Keratinocyte (primary cell): ENCODE measurements at regions not wholly inside any gene's neighbourhood (a gene's known extent, or its start where the extent isn't known, plus 50 kb on each side); places are given as distances from the start of the nearest gene placed in this dataset.

Experiments used
- DNase-seq: peaks from one replicate; pipeline ENCODE4 v3.0.0-alpha.2; 2011; ENCODE audit warnings: low read depth, missing footprints, low spot score
- FAIRE-seq: peaks from 2 replicates; lab custom pipeline; 2011; peaks lifted over from hg19 to GRCh38; lab: Jason Lieb, UNC
- H2AFZ ChIP-seq: 2 replicates; pipeline ENCODE4 v1.6.0; 2012; ENCODE audit warnings: low read length, control low read depth, inconsistent platforms; ENCODE audit not compliant: control insufficient read depth
- H3K27ac ChIP-seq: 2 replicates; pipeline ENCODE4 v1.5.1; 2011; ENCODE audit warnings: low read length; ENCODE audit not compliant: control insufficient read depth, insufficient read depth
- H3K27me3 ChIP-seq: 3 replicates; pipeline ENCODE4 v1.6.0; 2011; ENCODE audit warnings: low read length; ENCODE audit not compliant: control insufficient read depth, insufficient read depth; ENCODE audit errors: extremely low read depth
- H3K36me3 ChIP-seq, 2 experiments: 2 replicates in 1 of 2; 3 replicates in 1 of 2; pipeline ENCODE4 v1.5.1; 2011; ENCODE audit warnings: low read length in 2 of 2, mild to moderate bottlenecking in 1 of 2; ENCODE audit not compliant: control insufficient read depth in 2 of 2, insufficient read depth in 2 of 2; ENCODE audit errors: extremely low read depth in 1 of 2
- H3K4me1 ChIP-seq: 3 replicates; pipeline ENCODE4 v1.5.1; 2011; ENCODE audit warnings: low read length; ENCODE audit not compliant: control insufficient read depth, insufficient read depth; ENCODE audit errors: extremely low read depth
- H3K4me2 ChIP-seq: 3 replicates; pipeline ENCODE4 v1.6.0; 2011; ENCODE audit warnings: low read depth, low read length; ENCODE audit not compliant: control insufficient read depth, insufficient read depth; ENCODE audit errors: extremely low read depth
- H3K4me3 ChIP-seq, 3 experiments: fragments of 200-600 bp in 1 of 3; sonication (generic) in 1 of 3; 2 replicates in 2 of 3; 3 replicates in 1 of 3; pipeline ENCODE4 v1.5.1; 2011 to 2016; ENCODE audit warnings: low read length in 3 of 3, mild to moderate bottlenecking in 3 of 3, control low read depth in 2 of 3, inconsistent platforms in 1 of 3, low read depth in 1 of 3, mixed read lengths in 1 of 3, mixed run types in 1 of 3, moderate library complexity in 1 of 3; ENCODE audit not compliant: control insufficient read depth in 2 of 3, insufficient read depth in 2 of 3; ENCODE audit errors: extremely low read depth in 1 of 3
- H3K79me2 ChIP-seq: 2 replicates; pipeline ENCODE4 v1.6.0; 2012; ENCODE audit warnings: low read length; ENCODE audit not compliant: control insufficient read depth, insufficient read depth
- H3K9ac ChIP-seq: 3 replicates; pipeline ENCODE4 v1.6.0; 2011; ENCODE audit warnings: low read length; ENCODE audit not compliant: control insufficient read depth, insufficient read depth; ENCODE audit errors: extremely low read depth
- H3K9me1 ChIP-seq: 3 replicates; pipeline ENCODE4 v1.6.0; 2011; ENCODE audit warnings: low read length; ENCODE audit not compliant: control insufficient read depth, insufficient read depth; ENCODE audit errors: extremely low read depth
- H3K9me3 ChIP-seq: 2 replicates; pipeline ENCODE4 v1.5.1; 2012; ENCODE audit warnings: low read depth, low read length; ENCODE audit not compliant: control insufficient read depth
- H4K20me1 ChIP-seq: 3 replicates; pipeline ENCODE4 v1.6.0; 2011; ENCODE audit warnings: low read length; ENCODE audit not compliant: control insufficient read depth, insufficient read depth; ENCODE audit errors: extremely low read depth
- CTCF ChIP-seq, 3 experiments: IDR thresholded peaks in 1 of 3; conservative IDR thresholded peaks in 1 of 3; optimal IDR thresholded peaks in 1 of 3; 2 replicates in 2 of 3; 3 replicates in 1 of 3; pipeline versions ENCODE3 to v1.5.1; 2011; ENCODE audit warnings: low read length in 3 of 3, mild to moderate bottlenecking in 3 of 3, moderate library complexity in 2 of 3, control low read depth in 1 of 3, inconsistent platforms in 1 of 3; ENCODE audit not compliant: insufficient read depth in 2 of 3; ENCODE audit errors: extremely low read depth in 1 of 3
- EZH2 ChIP-seq: IDR thresholded peaks from one replicate; pipeline ENCODE4 v1.6.1; 2012; ENCODE audit warnings: inconsistent platforms, mild to moderate bottlenecking, low read length, moderate library complexity
- dilution Hi-C: fragments of 300-500 bp; cut with MboI; formaldehyde crosslinking; loops from one replicate; pipeline ENCODE4 v1.7.0; 2020; ENCODE audit warnings: low sequenced_read_pairs; ENCODE audit not compliant: extremely low pct_ligation_motif_present

GRCh38 chr3:189053322-189053721 is 118.4 kb upstream of the TPRG1 start:
- DNase-seq (no peak), FAIRE-seq (no peak)
- H3K9ac ChIP-seq: no peak overlapping the region
- no peak overlapping the region for H2AFZ ChIP-seq
- H3K9me3 ChIP-seq: no peaks in the 10 kb centered on the region
- H3K9me1 ChIP-seq: no peaks in the 10 kb centered on the region
- H3K36me3 ChIP-seq: no peaks in the 10 kb centered on the region
- H3K27me3 ChIP-seq: peaks cover 12% of the 10 kb centered on the region
- no peaks in the 10 kb centered on the region for H4K20me1 ChIP-seq
- no peaks in the 10 kb centered on the region for H3K4me1 ChIP-seq
- no peaks in the 10 kb centered on the region for H3K79me2 ChIP-seq
- no peak overlapping the region for H3K4me3 ChIP-seq
- H3K4me2 ChIP-seq: no peak overlapping the region
- no peak overlapping the region for H3K27ac ChIP-seq
- dilution Hi-C loops: no loop called here
- TF ChIP-seq EZH2 (no peak), CTCF (optimal IDR thresholded peaks at IDR 0.05 in 1 of 3, IDR thresholded peaks at IDR 0.05 in 1 of 3, conservative IDR thresholded peaks at IDR 0.05 in 1 of 3; ENCODE audit: extremely low read depth in 1 of 3, insufficient read depth in 2 of 3, low read length in 3 of 3) (no peak)

- no peaks in the 10 kb centered on the region for H3K9me3 ChIP-seq
- peaks cover 6% of the 10 kb centered on the region for H3K27me3 ChIP-seq
- no peak overlapping the region for H3K27ac ChIP-seq
- H3K4me1 ChIP-seq: no peaks in the 10 kb centered on the region
- no peak overlapping the region for H2AFZ ChIP-seq
- H3K4me2 ChIP-seq: no peak overlapping the region
- DNase-seq: no peak
- no peaks in the 10 kb centered on the region for H3K9me1 ChIP-seq
- H3K79me2 ChIP-seq: no peaks in the 10 kb centered on the region
- H4K20me1 ChIP-seq: no peaks in the 10 kb centered on the region
- TF ChIP-seq EZH2: no peak
- TF ChIP-seq CTCF (optimal IDR thresholded peaks at IDR 0.05 in 1 of 3, IDR thresholded peaks at IDR 0.05 in 1 of 3, conservative IDR thresholded peaks at IDR 0.05 in 1 of 3; ENCODE audit: extremely low read depth in 1 of 3, insufficient read depth in 2 of 3, low read length in 3 of 3): no peak
- no peak for FAIRE-seq
- no peak overlapping the region for H3K4me3 ChIP-seq
- H3K9ac ChIP-seq: no peak overlapping the region
- H3K36me3 ChIP-seq: no peaks in the 10 kb centered on the region
- dilution Hi-C loops: no loop called here
These were observed 115.0 kb upstream of the TPRG1 start for GRCh38 chr3:189056646-189057335.
